KOPT-K1 (cell line): ENCODE measurements at regions not wholly inside any gene's neighbourhood (a gene's known extent, or its start where the extent isn't known, plus 50 kb on each side); places are given as distances from the start of the nearest gene placed in this dataset.
"Not testable (repeated sequence)": the region's sequence is repeated elsewhere in the genome, so short reads cannot be mapped to it uniquely, and the experiment has no call there.

Experiments
- H3K27ac ChIP-seq: fragments of 200-600 bp; sonication (generic); 2 replicates; pipeline ENCODE4 v1.5.1; 2016; ENCODE audit warnings: antibody characterized with exemption, mild to moderate bottlenecking, low read depth, low read length; ENCODE audit not compliant: poor library complexity, severe bottlenecking
- H3K36me3 ChIP-seq: fragments of 200-600 bp; sonication (generic); 2 replicates; pipeline ENCODE4 v1.5.1; 2017; ENCODE audit warnings: antibody characterized with exemption, mild to moderate bottlenecking, low read length, moderate library complexity; ENCODE audit not compliant: insufficient read depth
- H3K9me3 ChIP-seq: fragments of 200-600 bp; sonication (generic); 2 replicates; pipeline ENCODE4 v1.5.1; 2017; ENCODE audit warnings: antibody characterized with exemption, low read length, mild to moderate bottlenecking; ENCODE audit not compliant: insufficient read depth, poor library complexity, severe bottlenecking

DNA sequence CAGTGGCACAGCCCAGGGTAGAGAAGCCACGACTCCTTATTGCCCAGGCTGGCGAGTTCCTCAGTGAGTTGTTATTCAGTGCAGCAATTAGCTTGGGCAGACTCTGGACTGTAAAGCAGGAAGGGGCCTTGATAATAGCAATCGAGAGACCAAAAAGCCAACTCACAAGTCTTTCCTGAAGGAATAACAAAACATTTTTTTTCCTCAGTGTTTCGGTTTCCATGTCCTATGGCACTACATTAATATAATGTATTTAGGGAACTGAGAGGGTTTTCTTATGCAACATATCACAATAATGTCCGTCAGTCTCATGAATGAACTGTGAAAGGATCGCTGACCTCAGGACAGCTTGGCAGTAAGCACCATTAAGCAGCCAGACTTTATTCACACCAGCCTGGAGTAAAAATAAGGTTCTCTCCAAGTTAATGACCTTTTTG is 248.9 kb upstream of the TBL1XR1 start:
- H3K9me3 ChIP-seq = no peaks in the 10 kb centered on the region
- H3K27ac ChIP-seq = no peak overlapping the region

DNA sequence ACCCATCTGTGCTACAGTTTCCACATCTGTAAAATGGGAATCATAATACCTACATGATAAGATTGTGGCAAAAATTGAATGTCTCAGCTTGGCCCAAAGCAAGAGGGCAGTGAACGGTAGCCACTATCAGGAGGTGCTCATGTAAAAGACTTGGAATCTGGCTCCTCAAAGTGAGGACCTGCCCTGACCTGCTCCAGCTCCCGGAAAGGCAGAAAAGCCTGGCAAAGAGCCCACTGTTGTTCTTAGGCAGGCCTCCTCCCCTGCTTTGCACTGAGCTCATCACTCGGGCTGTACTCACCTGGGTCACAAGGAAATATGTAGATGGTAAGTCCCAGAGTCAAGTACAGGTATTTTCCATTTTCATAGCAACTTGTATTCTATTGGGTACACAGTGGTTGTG is 250.7 kb upstream of the TBL1XR1 start:
- H3K27ac ChIP-seq = no peak overlapping the region
- H3K36me3 ChIP-seq = no peaks in the 10 kb centered on the region
- no peaks in the 10 kb centered on the region for H3K9me3 ChIP-seq

More for the DNA sequence above, 248.9 kb upstream of the TBL1XR1 start:
- no peaks in the 10 kb centered on the region for H3K36me3 ChIP-seq

DNA sequence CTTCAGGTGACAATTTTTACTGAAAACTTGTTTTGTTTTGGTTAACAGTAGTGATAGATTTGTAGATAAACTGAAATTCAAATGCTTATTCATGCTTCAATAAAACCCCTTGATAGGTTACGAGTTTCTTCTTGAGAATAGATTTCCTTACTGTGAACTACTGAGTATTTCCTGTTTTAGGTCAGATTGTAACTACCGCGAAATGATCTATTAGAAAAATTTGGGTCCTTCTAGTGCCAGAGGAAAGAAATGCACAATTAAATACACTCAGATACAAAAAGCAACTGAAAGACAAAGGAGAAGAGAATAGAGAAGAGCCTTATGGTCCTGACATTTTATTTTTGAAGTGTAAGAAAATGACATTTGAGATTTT is 251.7 kb upstream of the TBL1XR1 start:
- H3K9me3 ChIP-seq = no peaks in the 10 kb centered on the region
- no peak overlapping the region for H3K27ac ChIP-seq
- no peaks in the 10 kb centered on the region for H3K36me3 ChIP-seq

DNA sequence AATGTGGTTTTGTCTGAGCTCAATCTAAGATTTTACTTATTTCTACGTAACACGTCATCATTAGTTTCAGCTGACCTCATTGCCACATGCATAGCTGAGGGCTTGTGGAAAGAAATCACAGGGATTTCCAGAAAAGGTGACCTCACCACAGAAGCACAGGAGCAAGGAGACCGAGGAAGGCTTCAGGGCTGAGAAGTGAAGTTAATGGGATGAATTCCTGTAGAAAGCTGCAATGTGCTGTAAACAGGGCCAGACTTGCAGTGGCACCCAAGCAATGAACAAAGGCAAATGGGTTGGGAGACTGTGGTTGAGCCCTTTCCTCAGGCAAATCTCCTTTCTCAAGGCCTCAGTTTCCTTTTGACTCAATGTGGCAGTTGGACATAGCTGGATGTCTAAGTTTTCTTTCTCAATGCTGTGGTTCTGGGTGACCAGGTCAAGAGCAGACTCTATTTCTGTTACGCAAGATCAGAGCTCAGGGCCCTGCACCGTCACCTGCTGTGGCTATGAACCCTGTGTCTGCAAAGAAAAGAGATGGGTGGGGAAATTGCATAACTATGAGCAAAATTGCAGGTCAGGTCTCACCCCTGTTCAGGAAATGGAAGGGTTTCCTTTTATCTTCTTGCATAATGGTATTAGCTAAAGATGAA is 252.2 kb upstream of the TBL1XR1 start:
- Histone ChIP-seq H3K27ac (no peak overlapping the region), H3K9me3 (no peaks in the 10 kb centered on the region), H3K36me3 (no peaks in the 10 kb centered on the region)

DNA sequence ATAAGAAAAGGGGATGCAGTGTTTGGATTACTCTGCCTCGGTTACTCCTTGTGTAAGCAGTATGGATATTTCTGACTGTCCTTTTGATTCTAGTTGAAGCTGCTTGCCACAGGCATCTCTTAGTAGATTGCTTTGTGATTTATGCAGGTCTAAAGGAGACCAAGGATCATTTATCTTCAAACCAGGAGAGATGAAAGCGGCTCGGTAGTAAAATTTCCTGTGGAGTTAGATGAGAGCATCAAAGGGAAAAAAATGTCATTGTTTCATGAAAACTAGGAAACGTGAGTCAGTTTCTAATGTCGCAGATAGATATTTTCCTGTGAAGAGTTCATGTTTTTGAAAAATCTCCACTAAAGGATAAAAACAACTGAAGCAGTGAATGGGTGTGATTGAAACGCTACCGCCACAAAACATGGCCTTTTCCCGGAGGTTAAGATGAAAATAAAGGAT is 254.0 kb upstream of the TBL1XR1 start:
- H3K36me3 ChIP-seq = no peaks in the 10 kb centered on the region
- H3K9me3 ChIP-seq = no peaks in the 10 kb centered on the region
- no peak overlapping the region for H3K27ac ChIP-seq

DNA sequence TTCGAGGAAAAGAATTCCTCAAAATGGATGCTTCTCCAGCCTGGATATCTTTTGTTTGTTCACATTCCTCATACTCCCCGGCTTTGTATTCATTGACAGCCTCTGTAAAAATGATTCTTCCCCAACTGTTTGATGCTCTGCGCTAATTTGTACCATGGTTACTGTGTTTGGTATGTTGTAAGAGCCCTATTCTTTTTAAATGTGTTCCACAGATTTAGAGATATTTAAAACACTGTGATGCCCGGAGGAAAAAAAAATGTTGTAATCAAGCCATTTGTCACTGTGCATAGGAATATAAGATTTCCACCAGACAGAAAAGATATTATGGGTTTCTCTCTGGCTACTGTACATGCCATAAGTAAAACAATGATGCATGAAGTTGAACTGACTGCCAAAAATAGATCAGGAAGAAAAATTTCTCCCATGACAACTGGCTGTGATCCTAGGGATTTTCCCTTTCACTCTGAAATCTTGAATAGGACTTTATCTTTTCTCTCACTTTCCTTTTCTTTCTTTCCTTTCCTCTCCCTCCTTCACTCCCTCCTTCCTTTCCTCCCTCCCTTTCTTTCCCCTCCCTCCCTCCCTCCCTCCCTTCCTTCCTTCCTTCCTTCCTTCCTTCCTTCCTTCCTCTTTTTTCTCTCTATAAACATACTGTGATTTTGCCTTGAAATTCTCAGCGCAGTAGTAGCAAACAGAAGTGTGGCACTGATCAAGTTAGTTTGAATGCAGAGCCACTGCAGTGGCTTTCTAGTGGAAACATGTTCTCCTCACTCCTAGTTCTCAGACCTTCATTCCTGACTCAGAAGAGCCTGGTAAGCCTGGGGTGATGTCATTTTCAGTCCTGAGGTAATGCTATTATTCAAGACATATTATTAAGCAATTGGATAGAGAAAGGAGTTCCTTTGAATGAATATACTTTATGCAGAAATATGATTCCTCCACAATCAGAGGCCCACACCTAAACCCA is 254.9 kb upstream of the TBL1XR1 start:
- Histone ChIP-seq H3K36me3 (no peaks in the 10 kb centered on the region), H3K27ac (no peak overlapping the region), H3K9me3 (peaks cover 4% of the 10 kb centered on the region)

DNA sequence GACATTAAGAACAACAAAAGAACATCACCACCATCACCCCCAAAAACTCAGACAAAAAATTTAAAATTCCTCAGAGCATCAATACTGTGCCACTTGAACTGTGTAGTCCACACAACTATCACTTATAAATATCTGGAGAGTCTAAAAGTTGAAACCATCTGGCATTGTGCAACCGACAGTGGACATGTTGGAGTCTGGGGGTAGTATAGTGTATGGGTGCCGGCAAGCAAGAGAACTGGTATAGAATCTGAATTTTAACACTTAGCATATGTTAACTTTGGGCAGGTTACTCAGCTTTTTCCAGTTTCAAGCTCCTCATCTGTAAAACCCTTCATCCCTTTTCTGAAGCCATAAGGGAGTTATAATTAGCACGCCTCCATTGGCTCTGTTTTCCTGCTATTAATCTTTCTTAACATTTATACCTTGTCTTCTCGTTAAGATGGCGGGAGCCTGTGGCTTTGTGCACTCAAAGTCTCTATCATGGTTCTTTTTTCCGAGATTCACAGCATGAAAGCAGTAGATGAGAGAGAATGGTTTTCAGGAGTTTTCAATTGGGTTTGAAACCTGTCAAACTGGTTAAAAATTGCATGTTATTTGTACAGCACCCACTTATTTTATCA is 255.7 kb upstream of the TBL1XR1 start:
- Histone ChIP-seq H3K36me3 (no peaks in the 10 kb centered on the region), H3K9me3 (peaks cover 12% of the 10 kb centered on the region), H3K27ac (no peak overlapping the region)

DNA sequence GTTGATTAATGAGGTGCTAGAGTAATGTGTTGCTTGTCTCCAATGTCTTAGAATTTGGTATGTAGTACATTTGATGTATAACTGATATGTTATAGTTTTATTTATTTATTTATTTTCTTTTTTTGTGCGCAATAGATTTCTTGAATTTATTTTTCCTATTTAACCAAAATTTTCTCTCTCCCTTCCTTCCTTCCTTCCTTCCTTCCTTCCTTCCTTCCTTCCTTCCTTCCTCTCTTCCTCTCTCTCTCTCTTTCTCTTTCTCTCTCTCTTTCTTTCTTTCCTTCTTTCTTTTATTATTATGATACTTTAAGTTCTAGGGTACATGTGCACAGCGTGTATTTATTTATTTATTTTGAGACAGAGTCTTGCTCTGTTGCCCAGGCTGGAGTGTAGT is 256.2 kb upstream of the TBL1XR1 start:
- Histone ChIP-seq H3K27ac (no peak overlapping the region), H3K9me3 (peaks cover 16% of the 10 kb centered on the region), H3K36me3 (no peaks in the 10 kb centered on the region)

DNA sequence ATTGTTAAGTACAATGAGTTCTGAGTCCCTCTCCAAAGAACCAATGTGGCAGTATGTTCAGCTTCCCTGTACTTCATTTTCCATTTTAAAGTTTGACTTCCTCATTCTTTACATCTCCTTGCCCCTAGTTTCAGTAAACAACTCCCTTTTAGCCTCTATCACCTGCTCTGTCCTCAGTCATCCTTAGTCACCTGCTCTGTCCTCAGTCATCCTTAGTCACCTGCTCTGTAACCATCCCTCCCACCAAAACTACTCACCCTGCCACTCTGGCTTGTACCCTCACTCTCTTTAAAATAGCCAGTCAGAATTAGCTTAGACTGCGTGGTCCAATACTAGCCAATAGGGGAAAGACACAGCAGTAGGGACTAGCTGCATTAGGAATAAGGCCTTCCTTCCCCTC is 259.9 kb upstream of the TBL1XR1 start:
- H3K9me3 ChIP-seq = peaks cover 16% of the 10 kb centered on the region
- not testable (repeated sequence) for H3K27ac ChIP-seq, H3K36me3 ChIP-seq

DNA sequence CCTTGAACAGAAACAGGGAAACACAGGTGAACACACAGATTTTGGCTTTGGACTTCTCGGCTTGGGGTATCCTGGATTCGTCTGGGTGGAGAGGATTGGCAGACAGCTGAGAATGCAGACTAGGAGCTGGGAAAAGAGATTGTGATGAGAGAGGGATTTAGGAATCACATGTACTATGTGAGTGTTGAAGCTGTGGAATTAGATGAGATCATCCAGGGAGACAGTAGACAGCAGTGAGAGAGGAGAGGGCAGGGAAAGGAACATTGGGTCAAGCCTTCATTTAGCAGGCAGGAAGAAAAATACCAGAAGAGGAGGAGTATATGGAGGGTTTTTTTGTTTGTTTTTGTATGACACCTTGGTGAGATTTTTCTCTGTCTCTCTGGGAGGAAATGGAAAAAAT is 262.1 kb upstream of the TBL1XR1 start:
- H3K27ac ChIP-seq = no peak overlapping the region
- no peaks in the 10 kb centered on the region for H3K36me3 ChIP-seq
- peaks cover 16% of the 10 kb centered on the region for H3K9me3 ChIP-seq

DNA sequence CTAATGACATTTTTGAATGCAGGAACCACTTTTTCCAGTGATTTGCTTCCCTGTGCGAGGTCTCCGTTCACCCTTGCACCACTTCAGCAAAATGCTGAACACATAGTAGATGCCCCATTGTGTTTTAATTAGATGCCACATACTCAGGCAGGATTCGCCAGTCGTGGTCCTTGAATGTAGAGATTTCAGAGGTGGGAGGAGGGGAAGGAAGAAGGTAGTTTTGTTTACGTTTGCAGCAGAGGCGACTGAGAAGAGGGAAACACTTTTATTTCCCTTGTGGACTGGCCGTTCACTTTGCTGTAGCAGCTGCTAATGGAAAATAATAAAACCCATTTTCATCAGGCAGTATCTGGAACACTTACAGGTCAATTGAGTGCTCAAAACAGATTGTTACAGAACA is 262.8 kb upstream of the TBL1XR1 start:
- no peak overlapping the region for H3K27ac ChIP-seq

DNA sequence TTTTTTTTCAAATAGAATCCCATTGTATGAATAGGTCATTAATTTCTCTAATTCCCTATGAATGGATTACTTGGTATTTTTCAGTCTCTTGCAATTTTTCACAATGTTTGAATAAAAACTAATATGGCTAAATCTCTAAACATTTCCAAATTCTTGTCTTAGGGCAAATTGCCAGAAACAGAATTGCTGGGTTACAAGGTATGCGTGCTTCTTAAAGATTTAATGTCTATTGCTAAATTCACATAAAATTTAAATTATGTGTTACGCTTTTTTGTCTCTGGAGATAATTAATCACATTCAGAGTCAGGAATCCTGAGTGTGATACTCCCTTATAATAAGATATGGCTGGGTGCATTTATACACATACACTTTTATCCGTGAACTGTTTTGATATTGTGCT is 264.5 kb upstream of the TBL1XR1 start:
- Histone ChIP-seq H3K9me3 (peaks cover 15% of the 10 kb centered on the region), H3K27ac (no peak overlapping the region), H3K36me3 (no peaks in the 10 kb centered on the region)

More for the DNA sequence above, 262.8 kb upstream of the TBL1XR1 start:
- Histone ChIP-seq H3K9me3 (peaks cover 16% of the 10 kb centered on the region), H3K36me3 (no peaks in the 10 kb centered on the region)

DNA sequence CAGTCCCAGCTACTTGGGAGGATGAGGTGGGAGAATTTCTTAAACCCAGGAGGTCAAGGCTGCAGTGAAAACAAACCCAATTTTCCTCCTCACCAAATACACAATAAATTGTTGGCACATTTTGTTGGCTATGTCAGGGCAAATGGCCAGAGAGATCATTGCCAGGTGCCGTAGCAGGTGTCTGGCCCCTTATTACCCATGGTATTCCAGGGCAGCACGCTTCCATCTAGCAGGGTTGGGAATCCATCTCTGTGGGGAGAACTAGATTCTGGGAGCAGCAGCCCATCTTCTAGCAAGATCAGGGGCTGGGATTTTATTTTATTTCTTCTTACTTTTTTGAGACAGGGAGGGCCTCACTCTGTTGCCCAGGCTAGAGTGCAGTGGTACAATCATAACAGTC is 266.1 kb upstream of the TBL1XR1 start:
- not testable (repeated sequence) for H3K27ac ChIP-seq, H3K9me3 ChIP-seq, H3K36me3 ChIP-seq

DNA sequence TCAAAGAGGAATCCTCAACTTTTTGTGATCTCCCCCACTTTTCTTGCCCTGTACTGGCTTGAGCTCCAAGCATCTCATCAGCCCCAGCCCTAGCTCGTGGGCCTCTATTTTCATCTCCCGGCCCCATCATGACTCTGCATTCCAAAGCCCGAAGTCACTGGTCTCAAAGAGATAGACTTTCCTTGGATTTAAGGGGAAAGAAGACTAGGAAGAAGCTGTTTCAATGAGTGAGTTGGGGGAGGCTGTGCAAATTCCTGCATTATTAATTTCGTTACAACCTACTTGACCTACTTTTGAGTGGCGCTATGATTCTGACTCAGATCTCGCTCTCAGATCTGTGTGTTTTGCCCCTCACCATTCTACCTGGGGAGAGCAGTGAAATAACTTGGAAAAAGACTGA is 266.6 kb upstream of the TBL1XR1 start:
- no peaks in the 10 kb centered on the region for H3K36me3 ChIP-seq
- no peaks in the 10 kb centered on the region for H3K9me3 ChIP-seq
- no peak overlapping the region for H3K27ac ChIP-seq
